Thoracic aorta (tissue), 2 donors: ENCODE measurements at regions not wholly inside any gene's neighbourhood (a gene's known extent, or its start where the extent isn't known, plus 50 kb on each side); places are given as distances from the start of the nearest gene placed in this dataset.
"Not testable (repeated sequence)": the region's sequence is repeated elsewhere in the genome, so short reads cannot be mapped to it uniquely, and the experiment has no call there.

Source experiments
- ATAC-seq: fragments of 150-250 bp; one replicate; pipeline ENCODE4 v1.8.0; 2017; ENCODE audit warnings: low read depth; ENCODE audit not compliant: insufficient number of reproducible peaks, low FRiP score
- DNase-seq: peaks from one replicate; pipeline ENCODE4 v3.0.0-alpha.2; 2020; ENCODE audit warnings: low spot score
- H3K27ac ChIP-seq, 2 donors: fragments of 200-600 bp; sonication (generic); 1 replicate in 1 of 2; 2 replicates in 1 of 2; pipeline ENCODE4 v1.5.1; 2016; ENCODE audit warnings: mild to moderate bottlenecking in 2 of 2, moderate library complexity in 2 of 2
- H3K27me3 ChIP-seq: fragments of 200-600 bp; sonication (generic); replicated peaks from 2 replicates; pipeline ENCODE4 v1.6.0; 2016; ENCODE audit warnings: mild to moderate bottlenecking; ENCODE audit not compliant: insufficient read depth
- H3K36me3 ChIP-seq: fragments of 200-600 bp; sonication (generic); one replicate; pipeline ENCODE4 v1.5.1; 2016
- H3K4me1 ChIP-seq, 2 donors: fragments of 200-600 bp; sonication (generic); 1 replicate in 1 of 2; 2 replicates in 1 of 2; pipeline versions ENCODE4 v1.5.1 to v1.6.0; 2016; ENCODE audit warnings: low read depth in 2 of 2, mild to moderate bottlenecking in 1 of 2; ENCODE audit not compliant: control insufficient read depth in 1 of 2
- H3K4me3 ChIP-seq: fragments of 200-600 bp; sonication (generic); 2 replicates; pipeline ENCODE4 v1.5.1; 2016; ENCODE audit warnings: mild to moderate bottlenecking
- H3K9me3 ChIP-seq: fragments of 200-600 bp; sonication (generic); 2 replicates; pipeline ENCODE4 v1.5.1; 2016
- CTCF ChIP-seq: fragments of 200-600 bp; sonication (generic); IDR thresholded peaks from one replicate; pipeline ENCODE4 v1.5.1; 2019; ENCODE audit warnings: antibody characterized with exemption

GRCh38 chr3:36175916-36176461 is 204.3 kb upstream of the STAC start:
- DNase-seq (no peak), ATAC-seq (no peak)
- no peak for TF ChIP-seq CTCF
- no peaks in the 10 kb centered on the region for H3K9me3 ChIP-seq
- no peaks in the 10 kb centered on the region for H3K27me3 ChIP-seq
- peaks cover 0 to 7% of the 10 kb centered on the region in 2 donors for H3K4me1 ChIP-seq
- H3K36me3 ChIP-seq = no peaks in the 10 kb centered on the region
- no peak overlapping the region for H3K27ac ChIP-seq
- no peak overlapping the region for H3K4me3 ChIP-seq

- Histone ChIP-seq H3K4me1 (peaks cover 0 to under 1% of the 10 kb centered on the region in 2 donors), H3K27ac (no peak overlapping the region), H3K27me3 (no peaks in the 10 kb centered on the region), H3K4me3 (no peak overlapping the region), H3K36me3 (no peaks in the 10 kb centered on the region), H3K9me3 (no peaks in the 10 kb centered on the region)
- no peak for DNase-seq
- no peak for TF ChIP-seq CTCF
- no peak for ATAC-seq
Observed at GRCh38 chr3:36178018-36178417, 202.3 kb upstream of the STAC start.

- no peak for ATAC-seq
- no peak overlapping the region for H3K4me3 ChIP-seq
- no peaks in the 10 kb centered on the region for H3K36me3 ChIP-seq
- no peaks in the 10 kb centered on the region for H3K9me3 ChIP-seq
- no peaks in the 10 kb centered on the region for H3K4me1 ChIP-seq
- no peak for TF ChIP-seq CTCF
- no peak overlapping the region for H3K27ac ChIP-seq
- no peaks in the 10 kb centered on the region for H3K27me3 ChIP-seq
- no peak for DNase-seq
Observed at GRCh38 chr3:36182024-36182423, 198.3 kb upstream of the STAC start.

GRCh38 chr3:36187197-36187596 is 193.1 kb upstream of the STAC start:
- H3K4me3 ChIP-seq, DNase-seq, H3K27ac ChIP-seq, H3K4me1 ChIP-seq, H3K9me3 ChIP-seq, H3K27me3 ChIP-seq, H3K36me3 ChIP-seq, ATAC-seq: not testable (repeated sequence)

GRCh38 chr3:36192901-36193300 is 187.4 kb upstream of the STAC start:
- no peaks in the 10 kb centered on the region for H3K9me3 ChIP-seq
- DNase-seq = no peak
- no peaks in the 10 kb centered on the region for H3K27me3 ChIP-seq
- H3K4me3 ChIP-seq = no peak overlapping the region
- TF ChIP-seq CTCF = no peak
- no peaks in the 10 kb centered on the region for H3K36me3 ChIP-seq
- no peak for ATAC-seq
- H3K4me1 ChIP-seq = no peaks in the 10 kb centered on the region
- H3K27ac ChIP-seq = no peak overlapping the region

- Histone ChIP-seq H3K9me3 (no peaks in the 10 kb centered on the region), H3K36me3 (no peaks in the 10 kb centered on the region), H3K27me3 (no peaks in the 10 kb centered on the region), H3K4me1 (no peaks in the 10 kb centered on the region), H3K27ac (no peak overlapping the region), H3K4me3 (no peak overlapping the region)
- DNase-seq (no peak), ATAC-seq (no peak)
- no peak for TF ChIP-seq CTCF
Observed at GRCh38 chr3:36193448-36193847, 186.9 kb upstream of the STAC start.
